K562 (cell line): ENCODE measurements at regions not wholly inside any gene's neighbourhood (a gene's known extent, or its start where the extent isn't known, plus 50 kb on each side); places are given as distances from the start of the nearest gene placed in this dataset.

ENCODE experiments used
- CREB3 ChIP-seq: fragments of 450-650 bp; conservative IDR thresholded peaks from 2 replicates; pipeline ENCODE4 v1.6.1; 2016; ENCODE audit warnings: missing genetic modification characterization, low read depth, mild to moderate bottlenecking, missing compliant biosample characterization, moderate library complexity
- DPF2 ChIP-seq: fragments of 450-650 bp; IDR thresholded peaks from 2 replicates; pipeline ENCODE4 v1.6.1; 2016
- ELF1 ChIP-seq: fragments of 200-800 bp; sonication (Bioruptor generic); IDR thresholded peaks from 2 replicates; pipeline ENCODE4 v1.6.1; 2016; ENCODE audit warnings: missing genetic modification characterization, missing compliant biosample characterization
- ELF4 ChIP-seq: fragments of 450-650 bp; formaldehyde crosslinking; IDR thresholded peaks from 2 replicates; pipeline ENCODE4 v1.4.0; 2022; ENCODE audit warnings: missing genetic modification characterization
- FOXP1 ChIP-seq: sonication (generic); formaldehyde crosslinking; IDR thresholded peaks from 2 replicates; pipeline ENCODE4 v1.8.0; 2022; ENCODE audit warnings: mild to moderate bottlenecking, missing genetic modification reagents
- HEY1 ChIP-seq: fragments of 250-450 bp; sonication (Bioruptor Pico); IDR thresholded peaks from 2 replicates; pipeline ENCODE4 v1.5.0; 2020; ENCODE audit warnings: mild to moderate bottlenecking, moderate library complexity, borderline replicate concordance
- LEF1 ChIP-seq: fragments of 450-650 bp; IDR thresholded peaks from 2 replicates; pipeline ENCODE4 v1.6.1; 2016; ENCODE audit warnings: mild to moderate bottlenecking
- MLLT1 ChIP-seq, 2 experiments: fragments of 450-650 bp; IDR thresholded peaks; 2 replicates each; pipeline ENCODE4 v1.6.1; 2016
- NCOR1 ChIP-seq: fragments of 450-650 bp; IDR thresholded peaks from 2 replicates; pipeline ENCODE4 v1.6.1; 2016; ENCODE audit warnings: mild to moderate bottlenecking, moderate library complexity
- RERE ChIP-seq: sonication (generic); formaldehyde crosslinking; IDR thresholded peaks from 2 replicates; pipeline ENCODE4 v1.8.0; 2023; ENCODE audit warnings: missing genetic modification reagents, mild to moderate bottlenecking, borderline replicate concordance
- SPI1 ChIP-seq: IDR thresholded peaks from 2 replicates; pipeline ENCODE4 v1.6.1; 2011; ENCODE audit warnings: low read depth, low read length, control low read depth, borderline replicate concordance
- TEAD1 ChIP-seq, 2 experiments: fragments of 450-650 bp in 1 of 2; sonication (generic) in 1 of 2; formaldehyde crosslinking; IDR thresholded peaks; 2 replicates each; pipeline versions ENCODE4 v1.4.0 to v1.8.0; 2020 to 2022; ENCODE audit warnings: mild to moderate bottlenecking in 2 of 2, missing genetic modification reagents in 1 of 2
- UBTF ChIP-seq, 2 experiments: IDR thresholded peaks; 2 replicates each; pipeline ENCODE4 v1.6.1; 2012; ENCODE audit warnings: improper control_type of control experiment in 2 of 2, low read depth in 2 of 2, low read length in 2 of 2, borderline replicate concordance in 1 of 2
- XRCC3 ChIP-seq: fragments of 450-650 bp; IDR thresholded peaks from 2 replicates; pipeline ENCODE4 v1.6.1; 2017; ENCODE audit warnings: mild to moderate bottlenecking, moderate library complexity
- ZNF274 ChIP-seq: IDR thresholded peaks from 2 replicates; pipeline ENCODE4 v1.6.1; 2011; ENCODE audit warnings: low read depth, mild to moderate bottlenecking, low read length, moderate library complexity, borderline replicate concordance
- ZNF445 ChIP-seq: fragments of 250-450 bp; sonication (Bioruptor Pico); IDR thresholded peaks from 2 replicates; pipeline ENCODE4 v1.4.0; 2020; ENCODE audit warnings: low read depth, mild to moderate bottlenecking, moderate library complexity
- ZNF644 ChIP-seq: fragments of 200-800 bp; sonication (Bioruptor generic); IDR thresholded peaks from 2 replicates; pipeline ENCODE4 v1.6.1; 2016; ENCODE audit warnings: low read depth, missing genetic modification characterization, missing compliant biosample characterization

- TF ChIP-seq RERE (CRISPR knock-in tag) (no peak), NCOR1 (peak; percentile 44), ELF1 (peak; percentile 59; the same call in 1 of the 2 replicates), SPI1 (peak; percentile 35; the same call in 1 of the 2 replicates), MLLT1 (IDR thresholded peaks at IDR 0.05) (peak in 1 of 2 experiments; percentile 75; a peak in 1 of 4 replicates), DPF2 (peak; percentile 76; the same call in 1 of the 2 replicates), LEF1 (peak; percentile 59; the same call in 1 of the 2 replicates), HEY1 (no peak), UBTF (IDR thresholded peaks at IDR 0.05; ENCODE audit: borderline replicate concordance in 1 of 2, low read depth in 2 of 2, low read length in 2 of 2) (no peak), ZNF445 (no peak), ZNF274 (no peak), ELF4 (CRISPR knock-in tag) (peak; percentile 79; the same call in 1 of the 2 replicates), TEAD1 (CRISPR knock-in tag; IDR thresholded peaks at IDR 0.05) (peak in 1 of 2 experiments; percentile 82; a peak in 2 of 4 replicates), CREB3 (tag) (no peak), XRCC3 (no peak), FOXP1 (CRISPR knock-in tag) (no peak), ZNF644 (tag) (peak; percentile 61; the same call in 1 of the 2 replicates)
Observed at GRCh38 chr16:79950932-79951719, 350.6 kb upstream of the MAF start (continued).
